HG03469 (cell line): ENCODE measurements at regions not wholly inside any gene's neighbourhood (a gene's known extent, or its start where the extent isn't known, plus 50 kb on each side); places are given as distances from the start of the nearest gene placed in this dataset.
"Not testable (repeated sequence)": the region's sequence is repeated elsewhere in the genome, so short reads cannot be mapped to it uniquely, and the experiment has no call there.

Experiments
- ATAC-seq: cut with Tn5 transposase; IDR thresholded peaks from one replicate; pipeline ENCODE4 v1.9.1; 2021; ENCODE audit warnings: mild to moderate bottlenecking, moderate library complexity, moderate number of reproducible peaks; ENCODE audit not compliant: unreplicated experiment

- ATAC-seq, result no peak
These were observed 249.5 kb downstream of the PRELID2 start for GRCh38 chr5:145585443-145586148.

DNA sequence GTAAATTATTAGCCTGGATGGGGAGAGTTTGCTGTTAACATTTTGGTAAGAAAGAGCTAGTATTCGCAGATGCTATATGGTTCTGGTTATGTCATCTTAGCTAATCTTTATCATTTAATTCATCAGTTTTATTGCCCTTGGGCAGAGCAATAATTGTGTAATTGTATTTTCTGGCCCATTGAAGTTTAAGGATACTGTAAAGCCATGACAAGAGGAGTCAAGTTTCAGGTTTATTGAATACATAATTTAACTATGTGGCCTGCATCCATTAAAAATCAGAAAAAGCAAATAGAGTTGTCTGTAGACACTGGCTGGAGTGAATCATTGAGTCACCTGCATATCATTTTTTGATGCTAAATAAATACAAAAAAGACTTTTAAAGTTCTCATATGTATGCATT is 255.8 kb downstream of the PRELID2 start:
- no peak for ATAC-seq

DNA sequence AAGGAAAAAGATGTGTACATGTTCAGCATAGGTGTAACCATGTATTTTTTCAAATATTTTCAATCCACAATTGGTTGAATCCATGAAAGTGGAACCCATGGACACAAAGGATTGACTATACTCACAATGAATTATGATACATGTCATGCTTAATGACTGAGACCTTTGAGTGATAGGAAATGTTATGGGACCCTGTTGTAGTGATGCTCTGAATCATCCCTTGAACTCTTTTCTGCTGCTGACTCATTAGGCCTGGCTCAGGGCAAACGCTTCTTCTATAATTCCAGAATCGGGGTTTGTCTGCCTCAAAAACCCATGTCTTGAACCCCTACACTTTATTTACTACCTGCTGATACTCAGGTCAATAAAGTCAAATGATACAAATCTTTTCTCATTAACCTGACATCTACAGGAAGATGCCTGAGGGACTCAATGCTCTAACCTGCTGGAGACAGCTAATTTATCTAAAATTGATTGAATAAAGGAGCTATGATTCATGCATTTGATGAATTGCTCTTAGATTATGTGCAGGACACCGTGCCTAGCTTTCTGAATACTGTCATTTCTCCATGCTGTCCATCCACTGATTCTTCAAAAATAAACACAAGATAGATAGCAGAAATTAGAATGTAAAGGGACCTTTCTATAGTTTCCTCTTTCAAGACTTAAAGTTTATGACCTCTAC is 260.1 kb downstream of the PRELID2 start:
- ATAC-seq, result no peak

- ATAC-seq, result no peak
These were observed 266.6 kb downstream of the PRELID2 start for GRCh38 chr5:145568581-145568980.

DNA sequence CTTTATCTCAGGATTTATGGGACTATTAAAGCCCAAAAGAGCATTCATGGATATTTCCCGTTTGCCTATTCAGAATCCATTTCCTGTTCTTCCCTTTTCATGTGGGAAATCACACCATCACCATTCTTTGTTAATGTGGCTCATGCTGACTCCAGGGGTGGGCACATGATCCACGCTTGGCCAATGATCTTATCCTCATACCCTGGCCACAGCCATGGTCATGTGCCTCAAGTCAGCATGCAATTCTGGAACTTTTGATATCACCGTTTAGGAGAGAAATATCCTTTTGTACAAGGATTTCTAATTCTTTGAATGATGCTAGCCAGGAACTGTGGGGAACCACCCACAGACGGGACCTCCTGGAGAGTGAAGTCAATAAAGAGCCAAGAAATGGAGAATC is 272.2 kb downstream of the PRELID2 start:
- no peak for ATAC-seq

DNA sequence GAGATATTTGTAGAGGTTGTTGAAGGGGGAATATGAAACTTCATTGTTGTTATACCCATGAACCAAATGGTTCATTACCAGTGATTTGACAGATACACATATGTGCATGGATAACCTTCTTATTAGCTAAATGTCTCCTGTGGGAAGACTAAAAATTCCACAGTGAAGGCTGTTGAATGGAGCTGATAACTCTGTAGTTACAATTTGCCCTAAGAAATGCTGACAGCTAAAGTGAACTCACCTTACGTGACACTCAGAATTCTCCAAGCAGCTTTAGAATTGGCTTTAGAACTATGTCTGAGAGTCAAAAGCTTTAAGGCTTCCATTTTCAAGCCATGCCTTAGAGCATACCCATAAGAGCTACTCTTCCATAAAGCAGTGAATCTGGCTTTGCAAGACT is 276.9 kb downstream of the PRELID2 start:
- ATAC-seq, result no peak

GRCh38 chr5:145557345-145557744 is 277.8 kb downstream of the PRELID2 start:
- ATAC-seq, result no peak

- no peak for ATAC-seq
These were observed 280.7 kb downstream of the PRELID2 start for GRCh38 chr5:145554399-145554798.

DNA sequence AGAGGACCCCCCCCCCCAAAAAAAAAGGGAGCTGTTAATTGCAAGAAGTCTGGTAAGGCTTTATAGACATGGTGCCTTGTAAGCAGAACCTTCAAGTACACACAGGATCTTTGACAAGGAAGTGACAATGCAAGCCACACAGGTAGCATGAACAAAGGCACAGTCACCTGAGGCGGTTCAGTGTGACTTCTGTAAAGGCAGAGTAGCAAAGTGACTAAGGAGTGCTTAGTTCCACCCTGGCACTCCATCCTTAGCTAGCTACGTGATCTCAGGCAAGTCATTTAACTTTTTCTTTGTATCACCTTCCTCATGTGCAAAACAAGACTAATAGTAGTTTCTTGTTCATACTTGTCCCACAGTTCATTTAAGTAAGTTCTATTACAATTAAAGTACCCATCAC is 282.0 kb downstream of the PRELID2 start:
- no peak for ATAC-seq

GRCh38 chr5:145551714-145552113 is 283.4 kb downstream of the PRELID2 start:
- no peak for ATAC-seq

DNA sequence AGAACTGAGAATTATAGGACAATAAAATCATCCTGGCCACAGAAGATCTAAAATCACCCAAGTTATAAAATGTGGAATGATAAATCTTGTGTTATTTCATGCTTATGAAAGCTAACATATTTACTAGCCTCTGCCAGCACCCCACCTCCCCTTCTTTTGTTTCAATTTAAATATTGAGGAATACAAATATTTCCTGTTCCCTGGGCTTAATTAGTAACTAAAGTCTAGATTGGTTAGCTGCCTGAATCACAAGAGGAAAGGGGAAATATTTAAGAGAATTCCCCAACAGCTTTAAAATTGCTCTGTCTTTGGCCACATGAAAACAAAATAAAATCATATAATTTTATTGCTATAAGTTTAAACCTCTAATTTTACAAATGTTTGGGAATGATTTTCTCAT is 287.0 kb downstream of the PRELID2 start:
- no peak for ATAC-seq

DNA sequence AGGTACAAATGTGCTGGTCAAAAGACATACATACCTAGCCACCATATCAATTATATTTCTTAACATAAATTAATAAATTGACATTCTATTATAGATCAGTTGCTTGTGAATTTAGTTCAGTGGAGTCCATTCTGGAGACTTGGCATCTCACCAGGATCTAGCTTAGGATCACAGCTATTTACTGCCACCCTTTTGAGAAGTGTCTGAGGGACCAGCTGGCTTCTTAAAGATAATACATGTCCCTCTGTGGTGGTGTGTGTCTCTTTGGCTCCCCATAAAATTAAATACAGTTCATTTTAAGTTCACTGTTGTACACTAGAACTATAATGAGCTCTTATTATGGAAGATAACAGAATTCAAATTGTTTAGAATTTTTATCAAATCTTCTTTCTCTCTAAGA is 290.7 kb downstream of the PRELID2 start:
- no peak for ATAC-seq

DNA sequence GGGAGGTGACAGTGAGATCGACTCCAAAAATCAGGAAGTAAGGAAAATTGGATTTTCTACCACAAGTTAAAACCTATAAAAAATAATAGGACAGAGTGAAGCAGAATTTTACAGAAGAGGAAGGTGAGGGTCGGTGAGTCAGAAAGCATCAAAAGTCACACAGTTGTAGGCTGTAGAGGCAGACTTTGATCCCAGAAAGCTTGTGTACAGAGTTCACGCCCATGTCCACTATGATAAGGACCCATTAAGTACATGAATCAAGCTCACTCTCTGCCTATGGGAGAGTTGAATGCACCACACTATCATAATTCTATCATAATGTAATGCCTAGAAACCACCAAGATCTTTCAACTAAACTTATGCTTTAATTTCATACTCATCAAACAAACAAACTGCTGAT is 291.2 kb downstream of the PRELID2 start:
- ATAC-seq, result no peak

GRCh38 chr5:145540375-145540774 is 294.8 kb downstream of the PRELID2 start:
- ATAC-seq, result no peak

- ATAC-seq, result no peak
These were observed 295.9 kb downstream of the PRELID2 start for GRCh38 chr5:145539201-145539600.

GRCh38 chr5:145536133-145536532 is 299.0 kb downstream of the PRELID2 start:
- no peak for ATAC-seq

- ATAC-seq, result no peak
These were observed 304.0 kb downstream of the PRELID2 start for GRCh38 chr5:145531038-145531734.

- ATAC-seq, result no peak
These were observed 313.6 kb downstream of the PRELID2 start for GRCh38 chr5:145521523-145521922.

GRCh38 chr5:145521066-145521465 is 314.1 kb downstream of the PRELID2 start:
- no peak for ATAC-seq

- no peak for ATAC-seq
These were observed 314.8 kb downstream of the PRELID2 start for GRCh38 chr5:145520335-145520734.

GRCh38 chr5:145517588-145517987 is 317.6 kb downstream of the PRELID2 start:
- ATAC-seq, result not testable (repeated sequence)

GRCh38 chr5:145511351-145511750 is 323.8 kb downstream of the PRELID2 start:
- ATAC-seq, result no peak
